A549 (cell line): ENCODE measurements at regions not wholly inside any gene's neighbourhood (a gene's known extent, or its start where the extent isn't known, plus 50 kb on each side); places are given as distances from the start of the nearest gene placed in this dataset.

Experiments used
- E2F6 ChIP-seq: IDR thresholded peaks from 2 replicates; pipeline ENCODE4 v1.6.1; 2012; ENCODE audit warnings: low read depth, borderline replicate concordance
- ESRRA ChIP-seq: fragments of 150-350 bp; IDR thresholded peaks from 2 replicates; pipeline ENCODE4 v1.6.1; 2014; ENCODE audit warnings: mild to moderate bottlenecking, low read length, borderline replicate concordance
- JUNB ChIP-seq: fragments of >200 bp; sonication (Bioruptor Twin); formaldehyde crosslinking; IDR thresholded peaks from 2 replicates; pipeline ENCODE4 v1.6.1; 2016
- NPAS2 ChIP-seq: fragments of 250-450 bp; sonication (Bioruptor Pico); IDR thresholded peaks from 2 replicates; pipeline ENCODE4 v1.8.0; 2022; ENCODE audit warnings: mild to moderate bottlenecking, moderate library complexity, borderline replicate concordance
- RFX5 ChIP-seq: fragments of 450-650 bp; IDR thresholded peaks from 2 replicates; pipeline ENCODE4 v1.7.1; 2014; ENCODE audit warnings: antibody characterized with exemption, mild to moderate bottlenecking, moderate library complexity
- ZFP36 ChIP-seq: fragments of 450-650 bp; IDR thresholded peaks from 2 replicates; pipeline ENCODE4 v1.6.1; 2014; ENCODE audit warnings: borderline replicate concordance; ENCODE audit not compliant: partially characterized antibody
- ZSCAN20 ChIP-seq: fragments of 250-450 bp; sonication (Bioruptor Pico); IDR thresholded peaks from 2 replicates; pipeline ENCODE4 v1.8.0; 2022; ENCODE audit warnings: mild to moderate bottlenecking, moderate library complexity
- TF ChIP-seq, protein P1 (sequence below): IDR thresholded peaks from 2 replicates; pipeline ENCODE4 v1.6.1; 2012

GRCh38 chr20:50386641-50386960 is 123.6 kb upstream of the PTPN1 start:
- TF ChIP-seq ESRRA (no peak), JUNB (no peak), ZFP36 (no peak), ZSCAN20 (no peak), NPAS2 (CRISPR knock-in tag) (no peak), RFX5 (no peak), E2F6 (no peak)
- TF ChIP-seq, protein P1, sequence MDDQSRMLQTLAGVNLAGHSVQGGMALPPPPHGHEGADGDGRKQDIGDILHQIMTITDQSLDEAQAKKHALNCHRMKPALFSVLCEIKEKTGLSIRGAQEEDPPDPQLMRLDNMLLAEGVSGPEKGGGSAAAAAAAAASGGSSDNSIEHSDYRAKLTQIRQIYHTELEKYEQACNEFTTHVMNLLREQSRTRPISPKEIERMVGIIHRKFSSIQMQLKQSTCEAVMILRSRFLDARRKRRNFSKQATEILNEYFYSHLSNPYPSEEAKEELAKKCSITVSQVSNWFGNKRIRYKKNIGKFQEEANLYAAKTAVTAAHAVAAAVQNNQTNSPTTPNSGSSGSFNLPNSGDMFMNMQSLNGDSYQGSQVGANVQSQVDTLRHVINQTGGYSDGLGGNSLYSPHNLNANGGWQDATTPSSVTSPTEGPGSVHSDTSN: no peak
